Gastrocnemius medialis (tissue), 4 donors: ENCODE measurements at regions not wholly inside any gene's neighbourhood (a gene's known extent, or its start where the extent isn't known, plus 50 kb on each side); places are given as distances from the start of the nearest gene placed in this dataset.

ENCODE experiments used
- ATAC-seq, 2 donors: fragments of 150-250 bp; one replicate each; pipeline ENCODE4 v1.9.1; 2016
- DNase-seq, 2 donors: peaks; one replicate each; pipeline ENCODE4 v3.0.0-alpha.2; 2019
- H3K27ac ChIP-seq, 4 donors: fragments of 200-600 bp; sonication (generic); 1 replicate in 1 of 4; 2 replicates in 3 of 4; pipeline ENCODE4 v1.5.1; 2016 to 2018; ENCODE audit warnings: mild to moderate bottlenecking in 2 of 4, moderate library complexity in 1 of 4
- H3K27me3 ChIP-seq, 3 donors: fragments of 200-600 bp; sonication (generic) in 2 of 3; 1 replicate in 1 of 3; 2 replicates in 2 of 3; pipeline versions ENCODE4 v1.5.1 to v1.6.0; 2016 to 2019; ENCODE audit warnings: mild to moderate bottlenecking in 1 of 3, moderate library complexity in 1 of 3
- H3K36me3 ChIP-seq, 2 donors: fragments of 200-600 bp; sonication (generic) in 1 of 2; one replicate each; pipeline ENCODE4 v1.5.1; 2017 to 2018
- H3K4me1 ChIP-seq, 2 donors: fragments of 200-600 bp; sonication (generic) in 1 of 2; one replicate each; pipeline ENCODE4 v1.5.1; 2016 to 2017; ENCODE audit warnings: mild to moderate bottlenecking in 2 of 2
- H3K4me3 ChIP-seq, 4 donors: fragments of 200-600 bp; sonication (generic) in 3 of 4; 1 replicate in 1 of 4; 2 replicates in 3 of 4; pipeline ENCODE4 v1.5.1; 2016 to 2019; ENCODE audit warnings: mild to moderate bottlenecking in 2 of 4
- H3K9me3 ChIP-seq, 3 donors: fragments of 200-600 bp; sonication (generic) in 2 of 3; 1 replicate in 1 of 3; 2 replicates in 2 of 3; pipeline ENCODE4 v1.5.1; 2016 to 2019
- POLR2A ChIP-seq, 2 donors: fragments of 450-650 bp; IDR thresholded peaks; one replicate each; pipeline ENCODE4 v1.6.1; 2017; ENCODE audit warnings: antibody characterized with exemption in 2 of 2, mild to moderate bottlenecking in 2 of 2, moderate library complexity in 2 of 2
- in situ Hi-C, 4 donors: fragments of 200-750 bp; cut with MboI; loops; one replicate each; pipeline versions ENCODE4 v1.15.0 to v1.8.0; 2017; ENCODE audit warnings: low sequenced_read_pairs in 4 of 4
- intact Hi-C: fragments of 100-400 bp; cut with DNase I; formaldehyde crosslinking; loops from one replicate; pipeline ENCODE4 v1.15.1; 2023; ENCODE audit warnings: low total_unique reads
- TF ChIP-seq, protein P1 (sequence below), 5 experiments: fragments of 450-650 bp in 3 of 5; fragments of 200-600 bp in 2 of 5; sonication (generic) in 2 of 5; IDR thresholded peaks in 4 of 5; conservative IDR thresholded peaks in 1 of 5; 1 replicate in 4 of 5; 2 replicates in 1 of 5; pipeline ENCODE4 v1.5.1; 2016 to 2019; ENCODE audit warnings: antibody characterized with exemption in 5 of 5, mild to moderate bottlenecking in 3 of 5, moderate library complexity in 3 of 5

- Histone ChIP-seq H3K4me1 (no peaks in the 10 kb centered on the region), H3K4me3 (no peak overlapping the region), H3K27me3 (no peaks in the 10 kb centered on the region), H3K36me3 (no peaks in the 10 kb centered on the region), H3K27ac (no peak overlapping the region), H3K9me3 (no peaks in the 10 kb centered on the region)
- ATAC-seq (no peak), DNase-seq (no peak)
- in situ Hi-C loops (no loop called here), intact Hi-C loops (no loop called here)
- TF ChIP-seq POLR2A (IDR thresholded peaks at IDR 0.05) = no peak
- TF ChIP-seq, protein P1, sequence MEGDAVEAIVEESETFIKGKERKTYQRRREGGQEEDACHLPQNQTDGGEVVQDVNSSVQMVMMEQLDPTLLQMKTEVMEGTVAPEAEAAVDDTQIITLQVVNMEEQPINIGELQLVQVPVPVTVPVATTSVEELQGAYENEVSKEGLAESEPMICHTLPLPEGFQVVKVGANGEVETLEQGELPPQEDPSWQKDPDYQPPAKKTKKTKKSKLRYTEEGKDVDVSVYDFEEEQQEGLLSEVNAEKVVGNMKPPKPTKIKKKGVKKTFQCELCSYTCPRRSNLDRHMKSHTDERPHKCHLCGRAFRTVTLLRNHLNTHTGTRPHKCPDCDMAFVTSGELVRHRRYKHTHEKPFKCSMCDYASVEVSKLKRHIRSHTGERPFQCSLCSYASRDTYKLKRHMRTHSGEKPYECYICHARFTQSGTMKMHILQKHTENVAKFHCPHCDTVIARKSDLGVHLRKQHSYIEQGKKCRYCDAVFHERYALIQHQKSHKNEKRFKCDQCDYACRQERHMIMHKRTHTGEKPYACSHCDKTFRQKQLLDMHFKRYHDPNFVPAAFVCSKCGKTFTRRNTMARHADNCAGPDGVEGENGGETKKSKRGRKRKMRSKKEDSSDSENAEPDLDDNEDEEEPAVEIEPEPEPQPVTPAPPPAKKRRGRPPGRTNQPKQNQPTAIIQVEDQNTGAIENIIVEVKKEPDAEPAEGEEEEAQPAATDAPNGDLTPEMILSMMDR (IDR thresholded peaks at IDR 0.05 in 4 of 5, conservative IDR thresholded peaks at IDR 0.05 in 1 of 5) = no peak
Measured at GRCh38 chr14:26056036-26056616, 541.7 kb downstream of the NOVA1 start.

DNA sequence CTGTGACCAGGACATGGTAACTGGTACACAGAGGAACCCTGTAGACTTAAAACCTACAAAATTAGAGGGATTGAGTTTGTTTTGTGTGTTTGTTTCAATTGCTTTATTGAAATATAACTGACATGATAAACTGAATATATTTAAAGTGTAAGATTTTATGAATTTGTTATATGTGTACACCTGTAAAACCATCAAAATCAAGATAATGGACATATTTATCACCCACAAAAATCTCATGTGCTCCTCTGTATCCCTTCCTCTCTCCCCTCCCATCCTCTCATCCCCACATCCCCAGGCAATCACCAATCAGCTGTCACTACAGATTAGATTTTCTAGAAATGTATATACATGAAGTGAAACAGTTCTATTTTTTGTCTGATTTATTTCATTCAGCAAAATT, 565.5 kb downstream of the NOVA1 start:
- no peaks in the 10 kb centered on the region for H3K9me3 ChIP-seq
- no peak for TF ChIP-seq POLR2A (IDR thresholded peaks at IDR 0.05)
- TF ChIP-seq, protein P1 (IDR thresholded peaks at IDR 0.05 in 4 of 5, conservative IDR thresholded peaks at IDR 0.05 in 1 of 5) = no peak
- no peaks in the 10 kb centered on the region for H3K27me3 ChIP-seq
- intact Hi-C loops (no loop called here), in situ Hi-C loops (no loop called here)
- H3K4me1 ChIP-seq = no peaks in the 10 kb centered on the region
- H3K36me3 ChIP-seq = no peaks in the 10 kb centered on the region
- no peak overlapping the region for H3K27ac ChIP-seq
- no peak overlapping the region for H3K4me3 ChIP-seq
- ATAC-seq (no peak), DNase-seq (no peak)

GRCh38 chr14:26026384-26026783, 571.4 kb downstream of the NOVA1 start:
- no peaks in the 10 kb centered on the region for H3K4me1 ChIP-seq
- DNase-seq = no peak
- no peaks in the 10 kb centered on the region for H3K36me3 ChIP-seq
- no peaks in the 10 kb centered on the region for H3K9me3 ChIP-seq
- no peak for ATAC-seq
- TF ChIP-seq, protein P1 (IDR thresholded peaks at IDR 0.05 in 4 of 5, conservative IDR thresholded peaks at IDR 0.05 in 1 of 5) = no peak
- no peak for TF ChIP-seq POLR2A (IDR thresholded peaks at IDR 0.05)
- no peak overlapping the region for H3K27ac ChIP-seq
- no peaks in the 10 kb centered on the region for H3K27me3 ChIP-seq
- in situ Hi-C loops = no loop called here
- H3K4me3 ChIP-seq = no peak overlapping the region
- intact Hi-C loops = no loop called here

GRCh38 chr14:26023967-26024366, 573.9 kb downstream of the NOVA1 start:
- ATAC-seq = no peak
- in situ Hi-C loops = no loop called here
- H3K4me3 ChIP-seq = no peak overlapping the region

More at GRCh38 chr14:26023967-26024366, 573.9 kb downstream of the NOVA1 start:
- H3K27ac ChIP-seq = no peak overlapping the region
- no peaks in the 10 kb centered on the region for H3K9me3 ChIP-seq
- no peak for DNase-seq
- intact Hi-C loops = no loop called here
- no peak for TF ChIP-seq POLR2A (IDR thresholded peaks at IDR 0.05)
- TF ChIP-seq, protein P1 (IDR thresholded peaks at IDR 0.05 in 4 of 5, conservative IDR thresholded peaks at IDR 0.05 in 1 of 5) = no peak
- H3K36me3 ChIP-seq = no peaks in the 10 kb centered on the region
- H3K27me3 ChIP-seq = no peaks in the 10 kb centered on the region
- H3K4me1 ChIP-seq = no peaks in the 10 kb centered on the region
